ENCODE measurements at regions not wholly inside any gene's neighbourhood (a gene's known extent, or its start where the extent isn't known, plus 50 kb on each side); places are given as distances from the start of the nearest gene placed in this dataset.

- Mint-ChIP-seq H3K9me3 (no peaks in the 10 kb centered on the region), H3K4me1 (no peaks in the 10 kb centered on the region), H3K4me3 (no peak overlapping the region), H3K36me3 (no peaks in the 10 kb centered on the region), H3K27ac (no peak overlapping the region), H3K27me3 (peaks cover under 1 to 15% of the 10 kb centered on the region in 2 donors)
- ATAC-seq (replicated peaks) (no peak), DNase-seq (no peak)
Measured at GRCh38 chrX:134732676-134733075, 64.3 kb downstream of the PABIR2 start.

DNA sequence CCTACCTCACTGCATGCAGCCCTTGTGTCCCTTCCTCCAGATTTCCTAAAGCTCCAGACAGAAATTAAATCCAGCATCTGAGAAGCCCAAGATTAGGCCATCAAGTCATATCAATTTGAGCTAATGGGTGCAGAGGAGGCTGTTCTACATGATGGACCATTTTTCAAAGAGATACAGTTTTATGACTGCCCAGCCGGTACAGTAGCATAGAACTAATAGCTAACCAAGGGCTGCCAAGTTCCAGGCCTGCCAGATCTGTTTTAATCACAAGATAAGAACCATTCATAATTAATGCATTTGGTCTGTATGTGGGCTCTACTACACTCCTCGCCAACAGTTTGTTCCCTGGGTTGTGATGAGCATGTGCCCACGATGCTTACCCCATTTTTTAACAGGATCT is 64.9 kb downstream of the PABIR2 start:
- Mint-ChIP-seq H3K4me3 (no peak overlapping the region), H3K4me1 (no peaks in the 10 kb centered on the region), H3K9me3 (no peaks in the 10 kb centered on the region), H3K36me3 (no peaks in the 10 kb centered on the region), H3K27ac (no peak overlapping the region), H3K27me3 (peaks cover 0 to 16% of the 10 kb centered on the region in 2 donors)
- ATAC-seq (replicated peaks) (no peak), DNase-seq (no peak)

DNA sequence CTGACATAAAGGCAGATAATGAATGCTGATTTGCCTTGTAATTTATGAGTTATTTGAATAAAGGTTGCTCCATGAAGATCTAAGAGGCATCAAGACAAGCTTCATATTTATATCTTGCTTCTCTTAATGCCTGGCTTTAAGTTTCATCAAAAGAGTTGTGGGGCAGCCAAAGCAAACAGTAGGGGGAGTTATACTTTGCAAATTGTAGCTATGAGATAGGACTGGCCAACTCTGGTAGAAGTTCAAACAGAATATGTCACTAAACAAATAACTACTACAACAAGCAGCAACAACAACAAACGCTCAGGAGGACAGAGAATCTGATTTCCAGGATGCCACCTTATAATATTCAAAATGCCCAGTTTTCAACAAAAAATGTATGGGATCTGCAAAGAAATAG is 69.1 kb upstream of the PLAC1 start:
- Mint-ChIP-seq H3K36me3 (no peaks in the 10 kb centered on the region), H3K27me3 (peaks cover 0 to 12% of the 10 kb centered on the region in 2 donors), H3K27ac (no peak overlapping the region), H3K4me1 (no peaks in the 10 kb centered on the region), H3K9me3 (peaks cover 0 to under 1% of the 10 kb centered on the region in 2 donors), H3K4me3 (no peak overlapping the region)
- DNase-seq (no peak), ATAC-seq (replicated peaks) (no peak)

DNA sequence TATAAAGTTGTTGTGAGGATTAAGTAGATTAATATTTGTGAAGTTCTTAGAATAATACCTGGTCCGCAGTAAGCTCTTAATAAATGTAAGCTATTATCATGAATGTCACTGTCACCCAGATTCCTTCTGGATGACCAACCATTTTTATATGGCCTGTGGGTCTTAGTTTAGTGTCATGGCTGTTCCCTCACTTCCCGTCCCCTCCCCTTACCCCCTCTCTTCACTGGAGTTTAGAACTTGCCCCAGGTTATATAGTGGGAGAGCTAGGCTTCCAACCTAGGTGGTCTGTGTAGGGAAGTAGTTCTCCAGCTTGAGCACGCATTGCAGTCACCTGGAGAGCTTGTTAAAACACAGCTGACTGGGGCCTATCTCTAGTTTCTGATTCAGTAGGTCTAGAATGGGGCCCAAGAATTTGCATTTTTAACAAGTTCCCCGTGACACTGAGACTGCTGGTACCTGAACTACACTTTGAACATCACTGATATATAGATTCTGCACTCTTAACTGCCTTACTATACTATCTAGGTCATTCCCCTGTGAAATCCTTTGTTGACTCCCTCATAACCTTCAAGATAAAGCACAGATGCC is 66.9 kb upstream of the PLAC1 start:
- Mint-ChIP-seq H3K36me3 (no peaks in the 10 kb centered on the region), H3K27ac (no peak overlapping the region), H3K9me3 (peaks cover 1 to 3% of the 10 kb centered on the region in 2 donors)

DNA sequence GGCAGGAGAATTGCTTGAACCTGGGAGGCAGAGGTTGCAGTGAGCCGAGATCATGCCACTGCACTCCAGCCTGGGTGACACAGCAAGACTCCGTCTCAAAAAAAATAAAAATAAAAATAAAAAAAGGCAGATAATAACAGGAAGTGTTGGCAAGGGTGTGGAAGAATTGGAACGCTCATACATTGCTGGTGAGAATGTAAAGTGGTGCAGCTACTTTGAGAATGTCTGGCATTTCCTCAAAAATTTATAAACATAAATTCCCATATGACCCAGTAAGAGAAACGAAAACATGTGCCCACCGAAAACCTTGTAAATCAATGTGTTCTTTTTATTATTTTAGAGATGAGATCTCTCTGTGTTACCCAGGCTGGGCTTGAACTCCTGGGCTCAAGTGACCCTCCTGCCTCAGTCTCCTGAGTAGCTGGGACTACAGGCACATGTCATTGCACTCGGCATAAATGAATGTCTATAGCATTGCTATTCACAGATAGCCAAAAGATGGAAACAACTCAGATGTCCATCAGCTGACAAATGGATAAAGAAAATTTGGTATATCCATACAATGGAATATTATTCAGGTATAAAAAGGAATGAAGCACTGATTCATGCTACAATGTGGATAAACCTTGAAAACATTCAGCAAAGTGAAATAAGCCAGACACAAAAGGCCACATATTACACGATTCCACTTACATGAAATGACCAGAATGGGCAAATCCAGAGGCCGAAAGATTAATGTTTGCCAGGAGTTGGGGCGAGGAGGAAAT is 63.7 kb upstream of the PLAC1 start:
- Mint-ChIP-seq H3K9me3 (peaks cover 1 to 3% of the 10 kb centered on the region in 2 donors), H3K4me3 (no peak overlapping the region), H3K27ac (no peak overlapping the region), H3K36me3 (no peaks in the 10 kb centered on the region), H3K27me3 (peaks cover 0 to 3% of the 10 kb centered on the region in 2 donors), H3K4me1 (no peaks in the 10 kb centered on the region)
- DNase-seq (no peak), ATAC-seq (replicated peaks) (no peak)

More for the DNA sequence above, 66.9 kb upstream of the PLAC1 start:
- no peaks in the 10 kb centered on the region for H3K4me1 Mint-ChIP-seq
- DNase-seq (no peak), ATAC-seq (replicated peaks) (no peak)
- no peak overlapping the region for H3K4me3 Mint-ChIP-seq
- peaks cover 0 to 12% of the 10 kb centered on the region in 2 donors for H3K27me3 Mint-ChIP-seq

DNA sequence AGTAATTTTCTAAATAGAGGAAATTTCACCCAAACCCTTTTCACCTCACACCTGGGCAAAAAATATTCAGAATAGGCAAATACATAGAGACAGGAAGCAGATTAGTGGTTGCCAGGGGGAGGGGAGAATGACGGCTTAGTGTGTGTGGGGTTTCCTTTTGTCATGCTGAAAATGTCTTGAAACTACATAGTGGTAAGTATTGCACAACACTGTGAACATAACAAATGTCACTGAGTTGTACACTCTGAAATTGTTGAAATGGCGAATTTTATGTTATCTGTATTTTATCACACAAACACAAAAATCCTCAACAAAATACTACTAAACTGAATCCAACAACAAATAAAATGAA is 60.7 kb upstream of the PLAC1 start:
- H3K4me3 Mint-ChIP-seq, result no peak overlapping the region
- H3K36me3 Mint-ChIP-seq, result no peaks in the 10 kb centered on the region
- no peaks in the 10 kb centered on the region for H3K4me1 Mint-ChIP-seq
- peak; percentile 46 to 58 for ATAC-seq (replicated peaks)
- H3K27ac Mint-ChIP-seq, result no peak overlapping the region
- H3K27me3 Mint-ChIP-seq, result peaks cover 0 to 5% of the 10 kb centered on the region in 2 donors
- DNase-seq, result no peak
- peaks cover 1 to 3% of the 10 kb centered on the region in 2 donors for H3K9me3 Mint-ChIP-seq

- ATAC-seq (replicated peaks), result peak in 1 of 2 donors; percentile 47
- no peak overlapping the region for H3K4me3 Mint-ChIP-seq
- peaks cover 1 to 3% of the 10 kb centered on the region in 2 donors for H3K9me3 Mint-ChIP-seq
Measured at GRCh38 chrX:134718105-134718965, 60.1 kb upstream of the PLAC1 start.

GRCh38 chrX:134717698-134718097 is 59.4 kb upstream of the PLAC1 start:
- no peak overlapping the region for H3K4me3 Mint-ChIP-seq
- no peak overlapping the region for H3K27ac Mint-ChIP-seq
- no peaks in the 10 kb centered on the region for H3K4me1 Mint-ChIP-seq
- H3K27me3 Mint-ChIP-seq, result peaks cover 0 to 10% of the 10 kb centered on the region in 2 donors
- no peaks in the 10 kb centered on the region for H3K36me3 Mint-ChIP-seq
- DNase-seq (no peak), ATAC-seq (replicated peaks) (peak; percentile 54 to 62)
- peaks cover 1 to 3% of the 10 kb centered on the region in 2 donors for H3K9me3 Mint-ChIP-seq

More at GRCh38 chrX:134718105-134718965, 60.1 kb upstream of the PLAC1 start:
- DNase-seq, result no peak
- Mint-ChIP-seq H3K27ac (no peak overlapping the region), H3K4me1 (no peaks in the 10 kb centered on the region), H3K36me3 (no peaks in the 10 kb centered on the region), H3K27me3 (peaks cover 0 to 5% of the 10 kb centered on the region in 2 donors)

GRCh38 chrX:134716620-134717012 is 58.3 kb upstream of the PLAC1 start:
- no peak overlapping the region for H3K27ac Mint-ChIP-seq
- ATAC-seq (replicated peaks) (no peak), DNase-seq (no peak)
- H3K4me3 Mint-ChIP-seq, result no peak overlapping the region
- peaks cover 0 to 11% of the 10 kb centered on the region in 2 donors for H3K27me3 Mint-ChIP-seq
- no peaks in the 10 kb centered on the region for H3K4me1 Mint-ChIP-seq
- no peaks in the 10 kb centered on the region for H3K36me3 Mint-ChIP-seq
- H3K9me3 Mint-ChIP-seq, result no peaks in the 10 kb centered on the region

DNA sequence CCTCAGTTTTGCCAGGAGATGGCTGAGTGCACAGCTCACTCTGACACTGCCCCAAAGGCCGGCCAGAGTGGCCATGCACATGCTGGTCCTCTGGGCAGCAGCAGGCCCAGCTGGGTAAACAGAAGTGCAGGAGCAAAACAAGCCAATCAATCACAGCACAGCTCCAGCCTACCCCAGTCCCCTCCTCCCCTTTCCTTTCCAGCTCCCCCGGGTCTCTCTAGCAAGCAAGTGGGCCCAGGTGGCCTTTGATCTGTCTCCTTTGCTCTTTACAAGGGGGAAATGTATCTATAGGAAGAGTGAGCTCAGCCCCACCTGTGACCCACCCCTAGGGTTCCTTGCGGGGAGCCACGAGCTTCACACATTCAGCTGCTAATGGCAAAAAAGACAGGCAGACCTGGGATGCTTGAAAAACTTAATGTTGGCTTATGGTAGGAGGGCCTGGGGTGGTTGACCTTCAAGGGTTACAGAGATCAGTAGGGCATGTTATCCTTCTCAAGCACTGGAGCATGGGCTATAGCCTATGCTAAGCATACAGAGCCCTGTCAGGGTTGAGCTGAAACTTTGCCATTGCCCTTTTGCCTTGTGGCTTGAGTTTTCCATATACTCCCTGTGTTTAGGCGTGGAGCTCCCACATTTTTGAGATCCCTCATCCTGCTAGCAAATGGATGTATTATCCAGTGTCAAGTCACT is 57.8 kb upstream of the PLAC1 start:
- peaks cover 0 to 11% of the 10 kb centered on the region in 2 donors for H3K27me3 Mint-ChIP-seq
- H3K4me1 Mint-ChIP-seq, result no peaks in the 10 kb centered on the region
- no peak for DNase-seq
- H3K27ac Mint-ChIP-seq, result no peak overlapping the region
- no peak overlapping the region for H3K4me3 Mint-ChIP-seq
- H3K36me3 Mint-ChIP-seq, result no peaks in the 10 kb centered on the region
- H3K9me3 Mint-ChIP-seq, result no peaks in the 10 kb centered on the region
- ATAC-seq (replicated peaks), result no peak

GRCh38 chrX:134714633-134715110 is 56.4 kb upstream of the PLAC1 start:
- no peak overlapping the region for H3K4me3 Mint-ChIP-seq
- no peaks in the 10 kb centered on the region for H3K4me1 Mint-ChIP-seq
- DNase-seq (no peak), ATAC-seq (replicated peaks) (no peak)
- H3K36me3 Mint-ChIP-seq, result no peaks in the 10 kb centered on the region
- peaks cover 0 to 11% of the 10 kb centered on the region in 2 donors for H3K27me3 Mint-ChIP-seq
- H3K9me3 Mint-ChIP-seq, result no peaks in the 10 kb centered on the region
- no peak overlapping the region for H3K27ac Mint-ChIP-seq

DNA sequence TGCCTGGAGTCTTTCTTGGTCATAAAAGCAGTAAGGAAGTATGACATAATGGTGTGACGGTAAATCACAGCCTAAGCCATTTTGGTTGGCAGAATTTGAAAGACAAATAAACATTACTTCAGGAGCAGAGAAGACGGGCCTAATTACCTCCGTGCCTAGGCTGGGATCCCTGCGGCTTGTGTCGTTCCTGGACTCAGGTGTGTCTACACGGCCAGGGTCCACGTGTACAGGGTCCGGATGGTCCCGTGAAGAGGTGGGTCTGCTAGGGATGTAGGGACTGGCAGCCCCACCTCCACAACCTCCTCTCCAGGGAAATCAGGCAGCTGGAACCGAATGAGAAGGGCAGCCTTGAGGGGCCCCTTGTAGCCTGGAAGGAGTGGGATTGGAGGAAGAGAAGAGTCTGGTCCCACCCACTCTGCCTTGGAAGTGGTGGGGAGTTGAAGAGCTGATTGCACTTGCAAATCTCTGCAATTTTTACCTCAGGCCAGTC is 55.4 kb upstream of the PLAC1 start:
- DNase-seq (no peak), ATAC-seq (replicated peaks) (no peak)
- Mint-ChIP-seq H3K27me3 (peaks cover 0 to 11% of the 10 kb centered on the region in 2 donors), H3K36me3 (no peaks in the 10 kb centered on the region), H3K27ac (no peak overlapping the region), H3K9me3 (no peaks in the 10 kb centered on the region), H3K4me3 (no peak overlapping the region), H3K4me1 (no peaks in the 10 kb centered on the region)

DNA sequence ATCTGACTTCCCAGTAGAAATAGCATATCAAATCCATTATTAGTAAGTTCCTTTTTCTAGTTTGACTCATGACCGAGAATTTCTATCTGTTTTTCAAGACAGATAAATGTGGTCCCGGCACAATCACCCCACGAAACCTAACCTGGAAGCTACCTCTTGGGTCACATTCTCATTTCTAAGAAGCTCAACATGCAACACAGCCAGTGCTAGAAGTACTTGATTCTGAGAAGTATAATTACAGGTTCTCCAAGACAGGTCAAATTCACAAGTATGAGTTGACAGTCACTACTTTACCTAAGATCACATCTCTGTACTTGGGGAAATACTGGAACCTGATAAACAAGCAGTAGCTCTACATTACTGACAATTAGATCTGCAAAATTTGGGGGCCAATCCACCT is 54.0 kb upstream of the PLAC1 start:
- no peak for ATAC-seq (replicated peaks)
- Mint-ChIP-seq H3K9me3 (no peaks in the 10 kb centered on the region), H3K4me3 (no peak overlapping the region)

More for the DNA sequence above, 54.0 kb upstream of the PLAC1 start:
- no peaks in the 10 kb centered on the region for H3K36me3 Mint-ChIP-seq
- no peaks in the 10 kb centered on the region for H3K4me1 Mint-ChIP-seq
- H3K27ac Mint-ChIP-seq, result no peak overlapping the region
- DNase-seq, result no peak
- peaks cover 0 to 11% of the 10 kb centered on the region in 2 donors for H3K27me3 Mint-ChIP-seq
